Hepatocyte (in vitro differentiated cells): ENCODE measurements at regions not wholly inside any gene's neighbourhood (a gene's known extent, or its start where the extent isn't known, plus 50 kb on each side); places are given as distances from the start of the nearest gene placed in this dataset.

Source experiments
- CTCF ChIP-seq: fragments of 200-600 bp; sonication (generic); IDR thresholded peaks from 2 replicates; pipeline ENCODE4 v1.5.1; 2016; ENCODE audit warnings: antibody characterized with exemption, mild to moderate bottlenecking; ENCODE audit not compliant: poor library complexity
- EZH2phosphoT487 ChIP-seq: fragments of 200-600 bp; sonication (generic); IDR thresholded peaks from one replicate; pipeline ENCODE4 v1.6.1; 2018; ENCODE audit warnings: antibody characterized with exemption, mild to moderate bottlenecking, low read depth, moderate library complexity; ENCODE audit not compliant: unreplicated experiment, severe bottlenecking

GRCh38 chr10:71092812-71093401, 119.5 kb upstream of the UNC5B start:
- no peak for TF ChIP-seq CTCF
- no peak for TF ChIP-seq EZH2phosphoT487
